Caco-2 (cell line): ENCODE measurements at regions not wholly inside any gene's neighbourhood (a gene's known extent, or its start where the extent isn't known, plus 50 kb on each side); places are given as distances from the start of the nearest gene placed in this dataset.

Experiments
- BruUV-seq: library from RNA; stranded (reverse); fragments of 400-500 nt; replicated peaks from 2 replicates; lab custom pipeline; 2021; lab: Mats Ljungman, UMichigan
- CTCF ChIA-PET: fragments of 300-600 bp; sonication (Branson Sonifier 250); formaldehyde crosslinking; loops from one replicate; lab custom pipeline; 2022; ENCODE audit warnings: antibody characterized with exemption; lab: Charles Lee
- POLR2A ChIA-PET: fragments of 300-600 bp; sonication (Branson Sonifier 250); formaldehyde crosslinking; loops from one replicate; lab custom pipeline; 2022; ENCODE audit warnings: antibody characterized with exemption; lab: Charles Lee
- DNase-seq, 2 experiments: peaks; one replicate each; pipeline versions ENCODE4 v3.0.0 to v3.0.0-alpha.2; 2020 to 2022
- H3K27me3 ChIP-seq: replicated peaks from 2 replicates; pipeline ENCODE4 v1.6.0; 2011; ENCODE audit warnings: low read length; ENCODE audit not compliant: control insufficient read depth, insufficient read depth
- H3K36me3 ChIP-seq: 2 replicates; pipeline ENCODE4 v1.5.1; 2011; ENCODE audit warnings: low read length; ENCODE audit not compliant: control insufficient read depth, insufficient read depth
- H3K4me1 ChIP-seq: fragments of 250-450 bp; sonication (Bioruptor Pico); 2 replicates; pipeline ENCODE4 v1.5.1; 2020; ENCODE audit warnings: mild to moderate bottlenecking
- H3K4me3 ChIP-seq: 2 replicates; pipeline ENCODE4 v1.5.1; 2011; ENCODE audit warnings: low read depth, mild to moderate bottlenecking, control low read depth, low read length
- H3K9me3 ChIP-seq: fragments of 250-450 bp; sonication (Bioruptor Pico); 2 replicates; pipeline ENCODE4 v1.5.1; 2020; ENCODE audit warnings: mild to moderate bottlenecking, moderate library complexity
- H3K27ac Mint-ChIP-seq: one replicate; pipeline ENCODE4 v1.8.0; 2022; ENCODE audit warnings: mixed read lengths; ENCODE audit not compliant: unreplicated experiment
- H3K27me3 Mint-ChIP-seq: one replicate; pipeline ENCODE4 v1.8.0; 2022; ENCODE audit warnings: mixed read lengths; ENCODE audit not compliant: insufficient read depth, unreplicated experiment
- H3K36me3 Mint-ChIP-seq: one replicate; pipeline ENCODE4 v1.8.0; 2022; ENCODE audit warnings: mild to moderate bottlenecking, mixed read lengths; ENCODE audit not compliant: insufficient read depth, unreplicated experiment
- H3K4me1 Mint-ChIP-seq: one replicate; pipeline ENCODE4 v1.8.0; 2022; ENCODE audit warnings: low read depth, mixed read lengths; ENCODE audit not compliant: unreplicated experiment
- H3K4me3 Mint-ChIP-seq: one replicate; pipeline ENCODE4 v1.8.0; 2022; ENCODE audit warnings: mild to moderate bottlenecking, moderate library complexity, mixed read lengths; ENCODE audit not compliant: unreplicated experiment
- H3K9me3 Mint-ChIP-seq: one replicate; pipeline ENCODE4 v1.8.0; 2022; ENCODE audit warnings: mixed read lengths; ENCODE audit not compliant: unreplicated experiment
- intact Hi-C: fragments of 100-400 bp; cut with micrococcal nuclease; formaldehyde crosslinking; loops from one replicate; pipeline ENCODE4 v1.10.0; 2022; ENCODE audit not compliant: unreplicated experiment
- TF ChIP-seq, protein P1 (sequence below), 2 experiments: fragments of 200-600 bp in 1 of 2; IDR thresholded peaks; 1 replicate in 1 of 2; 2 replicates in 1 of 2; pipeline versions ENCODE4 v1.5.1 to v1.8.0; 2011 to 2022; ENCODE audit warnings: antibody characterized with exemption in 1 of 2, control low read depth in 1 of 2, inconsistent platforms in 1 of 2, low read depth in 1 of 2, low read length in 1 of 2, mild to moderate bottlenecking in 1 of 2, moderate library complexity in 1 of 2; ENCODE audit not compliant: insufficient read depth in 1 of 2, severe bottlenecking in 1 of 2, unreplicated experiment in 1 of 2

DNA sequence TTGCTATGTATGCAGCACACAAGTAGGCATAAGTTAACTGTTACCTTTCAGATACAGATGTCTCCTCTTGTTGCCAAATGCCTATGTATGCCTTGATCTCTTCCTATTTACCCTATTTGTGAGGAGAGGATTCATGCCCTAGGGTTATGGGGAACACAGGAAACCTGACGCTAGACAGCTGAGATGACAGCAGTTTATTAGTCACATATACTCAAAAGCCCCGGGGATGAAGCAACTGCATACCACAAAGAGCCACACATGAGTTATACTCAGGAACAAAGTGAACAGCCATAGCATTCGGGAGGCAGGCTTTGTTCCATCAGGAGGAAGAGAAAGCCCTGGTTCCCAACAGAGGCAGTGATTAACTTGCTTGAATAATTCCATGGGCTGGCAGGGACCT lies 1011.7 kb upstream of the PCDH7 start:
- H3K9me3 ChIP-seq: no peaks in the 10 kb centered on the region
- Mint-ChIP-seq H3K4me1 (no peaks in the 10 kb centered on the region), H3K27me3 (no peaks in the 10 kb centered on the region), H3K9me3 (peaks cover 9% of the 10 kb centered on the region), H3K27ac (no peak overlapping the region), H3K4me3 (no peak overlapping the region), H3K36me3 (no peaks in the 10 kb centered on the region)
- no peaks in the 10 kb centered on the region for H3K36me3 ChIP-seq
- TF ChIP-seq, protein P1, sequence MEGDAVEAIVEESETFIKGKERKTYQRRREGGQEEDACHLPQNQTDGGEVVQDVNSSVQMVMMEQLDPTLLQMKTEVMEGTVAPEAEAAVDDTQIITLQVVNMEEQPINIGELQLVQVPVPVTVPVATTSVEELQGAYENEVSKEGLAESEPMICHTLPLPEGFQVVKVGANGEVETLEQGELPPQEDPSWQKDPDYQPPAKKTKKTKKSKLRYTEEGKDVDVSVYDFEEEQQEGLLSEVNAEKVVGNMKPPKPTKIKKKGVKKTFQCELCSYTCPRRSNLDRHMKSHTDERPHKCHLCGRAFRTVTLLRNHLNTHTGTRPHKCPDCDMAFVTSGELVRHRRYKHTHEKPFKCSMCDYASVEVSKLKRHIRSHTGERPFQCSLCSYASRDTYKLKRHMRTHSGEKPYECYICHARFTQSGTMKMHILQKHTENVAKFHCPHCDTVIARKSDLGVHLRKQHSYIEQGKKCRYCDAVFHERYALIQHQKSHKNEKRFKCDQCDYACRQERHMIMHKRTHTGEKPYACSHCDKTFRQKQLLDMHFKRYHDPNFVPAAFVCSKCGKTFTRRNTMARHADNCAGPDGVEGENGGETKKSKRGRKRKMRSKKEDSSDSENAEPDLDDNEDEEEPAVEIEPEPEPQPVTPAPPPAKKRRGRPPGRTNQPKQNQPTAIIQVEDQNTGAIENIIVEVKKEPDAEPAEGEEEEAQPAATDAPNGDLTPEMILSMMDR (IDR thresholded peaks at IDR 0.05; ENCODE audit: insufficient read depth in 1 of 2, low read depth in 1 of 2, low read length in 1 of 2, severe bottlenecking in 1 of 2, unreplicated experiment in 1 of 2): no peak
- no TSS peak for BruUV-seq
- H3K27me3 ChIP-seq: no peaks in the 10 kb centered on the region
- DNase-seq: no peak
- H3K4me3 ChIP-seq: no peak overlapping the region
- POLR2A ChIA-PET: no interaction called here
- H3K4me1 ChIP-seq: no peaks in the 10 kb centered on the region
- CTCF ChIA-PET: no interaction called here
- intact Hi-C loops: no loop called here

DNA sequence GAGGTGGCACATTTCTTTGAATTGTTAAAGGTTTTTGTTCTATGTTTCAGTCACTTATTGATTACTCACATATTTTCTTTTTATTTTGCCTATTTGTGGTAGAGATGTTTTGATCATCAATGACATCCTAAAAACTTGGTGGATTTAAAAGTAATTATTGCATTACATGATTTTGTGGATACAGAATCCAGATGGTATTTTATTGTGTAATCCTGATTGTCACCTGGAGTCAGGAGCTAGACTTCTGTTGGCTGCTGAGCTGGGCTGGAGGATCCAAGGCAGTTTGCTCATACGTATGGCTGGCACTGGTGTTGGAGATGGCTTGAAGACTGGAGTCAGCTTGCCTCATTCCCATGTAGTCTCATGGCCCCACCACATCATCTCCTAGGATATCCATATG lies 1009.6 kb upstream of the PCDH7 start:
- H3K9me3 Mint-ChIP-seq: peaks cover 9% of the 10 kb centered on the region
- TF ChIP-seq, protein P1 (IDR thresholded peaks at IDR 0.05; ENCODE audit: insufficient read depth in 1 of 2, low read depth in 1 of 2, low read length in 1 of 2, severe bottlenecking in 1 of 2, unreplicated experiment in 1 of 2): no peak
- no peaks in the 10 kb centered on the region for H3K36me3 ChIP-seq
- ChIA-PET POLR2A (no interaction called here), CTCF (no interaction called here)
- H3K36me3 Mint-ChIP-seq: no peaks in the 10 kb centered on the region
- intact Hi-C loops: no loop called here
- H3K4me1 ChIP-seq: no peaks in the 10 kb centered on the region
- BruUV-seq: no TSS peak
- no peaks in the 10 kb centered on the region for H3K9me3 ChIP-seq
- no peak for DNase-seq
- no peak overlapping the region for H3K4me3 ChIP-seq
- no peak overlapping the region for H3K4me3 Mint-ChIP-seq
- no peaks in the 10 kb centered on the region for H3K27me3 Mint-ChIP-seq
- no peaks in the 10 kb centered on the region for H3K27me3 ChIP-seq
- no peak overlapping the region for H3K27ac Mint-ChIP-seq
- H3K4me1 Mint-ChIP-seq: no peaks in the 10 kb centered on the region

GRCh38 chr4:29711226-29711625 lies 1008.9 kb upstream of the PCDH7 start:
- H3K4me3 Mint-ChIP-seq: no peak overlapping the region
- H3K27me3 Mint-ChIP-seq: no peaks in the 10 kb centered on the region
- intact Hi-C loops: no loop called here
- no peaks in the 10 kb centered on the region for H3K27me3 ChIP-seq
- no peak overlapping the region for H3K27ac Mint-ChIP-seq
- BruUV-seq: no TSS peak
- no peak for DNase-seq
- H3K36me3 Mint-ChIP-seq: no peaks in the 10 kb centered on the region
- H3K4me3 ChIP-seq: no peak overlapping the region
- CTCF ChIA-PET: no interaction called here
- POLR2A ChIA-PET: no interaction called here
- TF ChIP-seq, protein P1 (IDR thresholded peaks at IDR 0.05; ENCODE audit: insufficient read depth in 1 of 2, low read depth in 1 of 2, low read length in 1 of 2, severe bottlenecking in 1 of 2, unreplicated experiment in 1 of 2): no peak
- H3K4me1 ChIP-seq: no peaks in the 10 kb centered on the region
- H3K4me1 Mint-ChIP-seq: no peaks in the 10 kb centered on the region
- H3K9me3 ChIP-seq: no peaks in the 10 kb centered on the region
- H3K9me3 Mint-ChIP-seq: peaks cover 9% of the 10 kb centered on the region
- no peaks in the 10 kb centered on the region for H3K36me3 ChIP-seq
